ENCODE measurements at regions not wholly inside any gene's neighbourhood (a gene's known extent, or its start where the extent isn't known, plus 50 kb on each side); places are given as distances from the start of the nearest gene placed in this dataset.
A peak's percentile ranks its signal among the peaks of the same experiment; 100 is the strongest.

DNA sequence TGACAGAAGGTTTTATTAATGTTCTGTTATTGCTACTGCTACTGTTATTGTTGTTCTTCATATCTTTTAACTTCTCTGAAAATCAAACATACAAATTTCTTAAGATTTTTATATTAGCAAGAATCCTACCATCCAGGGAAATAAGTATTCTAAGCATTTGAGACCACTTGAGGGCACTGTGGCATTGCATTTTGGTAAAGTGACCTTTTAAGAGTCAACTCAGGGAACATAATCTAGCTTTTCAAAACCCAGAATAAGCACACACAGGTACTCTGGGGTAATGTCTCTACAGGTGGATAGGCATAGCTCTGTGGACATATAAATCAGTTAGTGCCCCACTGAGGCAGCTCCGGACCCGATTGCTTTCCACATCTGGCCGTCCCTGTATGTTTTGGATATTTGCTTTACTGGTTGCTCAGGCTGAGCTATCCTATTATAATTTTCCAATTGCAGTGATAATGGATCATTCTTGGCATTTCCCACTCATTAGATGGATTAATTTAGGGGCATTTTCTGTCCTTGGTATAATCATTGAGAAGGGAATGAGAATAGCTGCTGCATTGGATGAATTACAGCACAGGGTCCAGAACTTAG, 1425.1 kb upstream of the CDH8 start:
- H3K4me2 ChIP-seq (ENCODE audit: low read length), result no peak overlapping the region
- H3K9me2 ChIP-seq (replicated peaks; ENCODE audit: control insufficient read depth, low read length), result no peaks in the 10 kb centered on the region
- no peaks in the 10 kb centered on the region for H4K20me1 ChIP-seq (ENCODE audit: control insufficient read depth, insufficient read depth, low read depth, low read length)
- TF ChIP-seq, protein P1, sequence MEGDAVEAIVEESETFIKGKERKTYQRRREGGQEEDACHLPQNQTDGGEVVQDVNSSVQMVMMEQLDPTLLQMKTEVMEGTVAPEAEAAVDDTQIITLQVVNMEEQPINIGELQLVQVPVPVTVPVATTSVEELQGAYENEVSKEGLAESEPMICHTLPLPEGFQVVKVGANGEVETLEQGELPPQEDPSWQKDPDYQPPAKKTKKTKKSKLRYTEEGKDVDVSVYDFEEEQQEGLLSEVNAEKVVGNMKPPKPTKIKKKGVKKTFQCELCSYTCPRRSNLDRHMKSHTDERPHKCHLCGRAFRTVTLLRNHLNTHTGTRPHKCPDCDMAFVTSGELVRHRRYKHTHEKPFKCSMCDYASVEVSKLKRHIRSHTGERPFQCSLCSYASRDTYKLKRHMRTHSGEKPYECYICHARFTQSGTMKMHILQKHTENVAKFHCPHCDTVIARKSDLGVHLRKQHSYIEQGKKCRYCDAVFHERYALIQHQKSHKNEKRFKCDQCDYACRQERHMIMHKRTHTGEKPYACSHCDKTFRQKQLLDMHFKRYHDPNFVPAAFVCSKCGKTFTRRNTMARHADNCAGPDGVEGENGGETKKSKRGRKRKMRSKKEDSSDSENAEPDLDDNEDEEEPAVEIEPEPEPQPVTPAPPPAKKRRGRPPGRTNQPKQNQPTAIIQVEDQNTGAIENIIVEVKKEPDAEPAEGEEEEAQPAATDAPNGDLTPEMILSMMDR (IDR thresholded peaks at IDR 0.05; ENCODE audit: low read depth, low read length, poor library complexity, severe bottlenecking), result peak; percentile 36
- TF ChIP-seq EZH2phosphoT487 (IDR thresholded peaks at IDR 0.05; ENCODE audit: borderline replicate concordance, low read length), result no peak
- H3K4me3 ChIP-seq (ENCODE audit: low read length), result no peak overlapping the region
- no peaks in the 10 kb centered on the region for H3K36me3 ChIP-seq (ENCODE audit: control insufficient read depth, low read length)
- H3K79me2 ChIP-seq (ENCODE audit: control insufficient read depth, low read length), result no peaks in the 10 kb centered on the region
- H3K27ac ChIP-seq (ENCODE audit: low read depth, low read length), result no peak overlapping the region
- no peaks in the 10 kb centered on the region for H3K4me1 ChIP-seq (ENCODE audit: control insufficient read depth, low read length)
- no peaks in the 10 kb centered on the region for H3K9me3 ChIP-seq (ENCODE audit: control insufficient read depth, insufficient read depth, low read length)
- H3F3A ChIP-seq (ENCODE audit: control insufficient read depth, insufficient read depth), result no peaks in the 10 kb centered on the region
- H3K27me3 ChIP-seq (ENCODE audit: control insufficient read depth, low read length), result no peaks in the 10 kb centered on the region

DNA sequence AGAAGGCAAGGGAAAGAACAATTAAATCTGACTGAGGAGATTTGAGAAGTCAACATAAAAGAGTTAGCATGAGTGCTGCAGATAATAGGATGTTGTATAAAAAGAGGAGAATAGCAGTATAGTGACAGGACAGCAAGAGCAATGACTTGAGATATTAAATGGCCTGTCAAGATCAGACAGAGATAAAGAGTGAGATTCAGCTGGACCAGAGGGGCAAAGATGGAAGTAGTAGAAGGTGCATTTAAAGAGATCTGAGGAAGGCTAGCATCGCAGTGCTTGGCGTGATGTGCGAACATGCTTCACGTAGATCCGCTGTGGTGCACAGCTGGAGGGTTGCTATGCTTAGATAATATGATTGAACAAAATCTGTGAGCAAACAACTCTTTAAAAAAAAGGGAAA, 1422.6 kb upstream of the CDH8 start:
- Histone ChIP-seq H4K20me1 (ENCODE audit: control insufficient read depth, insufficient read depth, low read depth, low read length) (no peaks in the 10 kb centered on the region), H3K4me2 (ENCODE audit: low read length) (no peak overlapping the region), H3K4me1 (ENCODE audit: control insufficient read depth, low read length) (no peaks in the 10 kb centered on the region), H3K4me3 (ENCODE audit: low read length) (no peak overlapping the region), H3K36me3 (ENCODE audit: control insufficient read depth, low read length) (no peaks in the 10 kb centered on the region), H3K9me2 (replicated peaks; ENCODE audit: control insufficient read depth, low read length) (no peaks in the 10 kb centered on the region), H3F3A (ENCODE audit: control insufficient read depth, insufficient read depth) (no peaks in the 10 kb centered on the region), H3K27me3 (ENCODE audit: control insufficient read depth, low read length) (no peaks in the 10 kb centered on the region), H3K79me2 (ENCODE audit: control insufficient read depth, low read length) (no peaks in the 10 kb centered on the region), H3K9me3 (ENCODE audit: control insufficient read depth, insufficient read depth, low read length) (no peaks in the 10 kb centered on the region), H3K27ac (ENCODE audit: low read depth, low read length) (no peak overlapping the region)
- TF ChIP-seq, protein P1 (IDR thresholded peaks at IDR 0.05; ENCODE audit: low read depth, low read length, poor library complexity, severe bottlenecking), result no peak
- no peak for TF ChIP-seq EZH2phosphoT487 (IDR thresholded peaks at IDR 0.05; ENCODE audit: borderline replicate concordance, low read length)

DNA sequence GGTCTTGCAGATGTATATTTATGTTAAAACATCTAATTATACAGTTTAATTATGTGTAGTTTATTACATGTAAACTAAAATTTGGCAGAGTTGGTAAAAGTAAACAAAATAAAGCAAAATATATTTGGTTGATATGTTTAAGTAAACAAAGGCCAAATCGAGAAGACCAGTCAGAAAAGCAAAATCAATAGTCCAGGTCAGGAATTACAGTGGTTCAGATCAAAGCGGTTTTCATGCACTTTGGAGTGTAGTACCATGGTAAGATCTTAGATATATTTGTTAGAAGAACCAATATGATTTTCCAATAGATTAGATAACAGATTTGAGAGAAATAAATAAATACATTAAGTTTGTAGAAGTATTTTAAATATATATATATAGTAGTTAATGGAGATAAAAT, 1421.6 kb upstream of the CDH8 start:
- Histone ChIP-seq H3F3A (ENCODE audit: control insufficient read depth, insufficient read depth) (no peaks in the 10 kb centered on the region), H3K27me3 (ENCODE audit: control insufficient read depth, low read length) (no peaks in the 10 kb centered on the region), H3K4me3 (ENCODE audit: low read length) (no peak overlapping the region), H4K20me1 (ENCODE audit: control insufficient read depth, insufficient read depth, low read depth, low read length) (no peaks in the 10 kb centered on the region), H3K79me2 (ENCODE audit: control insufficient read depth, low read length) (no peaks in the 10 kb centered on the region), H3K36me3 (ENCODE audit: control insufficient read depth, low read length) (no peaks in the 10 kb centered on the region), H3K9me3 (ENCODE audit: control insufficient read depth, insufficient read depth, low read length) (no peaks in the 10 kb centered on the region), H3K4me1 (ENCODE audit: control insufficient read depth, low read length) (no peaks in the 10 kb centered on the region), H3K9me2 (replicated peaks; ENCODE audit: control insufficient read depth, low read length) (no peaks in the 10 kb centered on the region), H3K4me2 (ENCODE audit: low read length) (no peak overlapping the region), H3K27ac (ENCODE audit: low read depth, low read length) (no peak overlapping the region)
- no peak for TF ChIP-seq EZH2phosphoT487 (IDR thresholded peaks at IDR 0.05; ENCODE audit: borderline replicate concordance, low read length)
- TF ChIP-seq, protein P1 (IDR thresholded peaks at IDR 0.05; ENCODE audit: low read depth, low read length, poor library complexity, severe bottlenecking), result no peak

All from DOHH2 (cell line).